Esophagus muscularis mucosa (tissue), 4 donors: ENCODE measurements at regions not wholly inside any gene's neighbourhood (a gene's known extent, or its start where the extent isn't known, plus 50 kb on each side); places are given as distances from the start of the nearest gene placed in this dataset.
"Not testable (repeated sequence)": the region's sequence is repeated elsewhere in the genome, so short reads cannot be mapped to it uniquely, and the experiment has no call there.

ENCODE experiments used
- DNase-seq: peaks from one replicate; pipeline ENCODE4 v3.0.0-alpha.2; 2017; ENCODE audit errors: extremely low spot score
- H3K27ac ChIP-seq, 4 donors: fragments of 200-600 bp; sonication (generic); replicated peaks in 1 of 4; 1 replicate in 3 of 4; 2 replicates in 1 of 4; pipeline ENCODE4 v1.5.1; 2016 to 2019; ENCODE audit warnings: mild to moderate bottlenecking in 1 of 4
- H3K27me3 ChIP-seq, 4 donors: fragments of 200-600 bp; sonication (generic); one replicate each; pipeline versions ENCODE4 v1.5.1 to v1.6.0; 2016 to 2019
- H3K36me3 ChIP-seq, 4 donors: fragments of 200-600 bp; sonication (generic); one replicate each; pipeline ENCODE4 v1.5.1; 2016 to 2019
- H3K4me1 ChIP-seq, 4 donors: fragments of 200-600 bp; sonication (generic); one replicate each; pipeline ENCODE4 v1.5.1; 2016 to 2019
- H3K4me3 ChIP-seq, 4 donors: fragments of 200-600 bp; sonication (generic); 1 replicate in 2 of 4; 2 replicates in 2 of 4; pipeline ENCODE4 v1.5.1; 2016 to 2019; ENCODE audit warnings: mild to moderate bottlenecking in 4 of 4, moderate library complexity in 1 of 4
- H3K9me3 ChIP-seq, 4 donors: fragments of 200-600 bp; sonication (generic); 1 replicate in 3 of 4; 2 replicates in 1 of 4; pipeline ENCODE4 v1.5.1; 2016 to 2019
- CTCF ChIP-seq, 3 experiments: fragments of 200-600 bp in 2 of 3; fragments of 450-650 bp in 1 of 3; sonication (generic) in 2 of 3; IDR thresholded peaks; one replicate each; pipeline ENCODE4 v1.5.1; 2017 to 2019; ENCODE audit warnings: antibody characterized with exemption in 3 of 3, mild to moderate bottlenecking in 2 of 3, moderate library complexity in 1 of 3
- EP300 ChIP-seq: sonication (generic); formaldehyde crosslinking; IDR thresholded peaks from one replicate; pipeline ENCODE4 v1.6.1; 2017; ENCODE audit warnings: antibody characterized with exemption
- POLR2A ChIP-seq: fragments of 450-650 bp; IDR thresholded peaks from one replicate; pipeline ENCODE4 v1.6.1; 2017; ENCODE audit warnings: antibody characterized with exemption, moderate library complexity, mild to moderate bottlenecking, low read depth
- POLR2AphosphoS5 ChIP-seq, 2 donors: sonication (generic); formaldehyde crosslinking; IDR thresholded peaks; one replicate each; pipeline ENCODE4 v1.6.1; 2017; ENCODE audit warnings: antibody characterized with exemption in 2 of 2
- WGBS: methylation state at CpG from one replicate; pipeline ENCODE4 v1.1.5; 2018; 5-methylcytosine and 5-hydroxymethylcytosine counted together
- intact Hi-C: fragments of 100-400 bp; cut with DNase I; formaldehyde crosslinking; loops from one replicate; pipeline ENCODE4 v1.15.1; 2023

- no peak overlapping the region for H3K4me3 ChIP-seq
- DNase-seq: no peak
- H3K27ac ChIP-seq: no peak overlapping the region
- intact Hi-C loops: no loop called here
- no peak for TF ChIP-seq POLR2AphosphoS5 (IDR thresholded peaks at IDR 0.05)
- no peak for TF ChIP-seq CTCF (IDR thresholded peaks at IDR 0.05)
- no peak for TF ChIP-seq EP300
- no peak for TF ChIP-seq POLR2A
- 89% methylated on average over 3 of the region's 5 CpGs for WGBS
- no peaks in the 10 kb centered on the region for H3K4me1 ChIP-seq
- H3K36me3 ChIP-seq: no peaks in the 10 kb centered on the region
- H3K9me3 ChIP-seq: no peaks in the 10 kb centered on the region
- no peaks in the 10 kb centered on the region for H3K27me3 ChIP-seq
These were observed 148.1 kb downstream of the LMNTD1 start for GRCh38 chr12:25404955-25405354.

GRCh38 chr12:25401547-25402345, 151.0 kb upstream of the KRAS start:
- Histone ChIP-seq H3K4me3 (no peak overlapping the region), H3K36me3 (no peaks in the 10 kb centered on the region), H3K4me1 (no peaks in the 10 kb centered on the region), H3K27me3 (no peaks in the 10 kb centered on the region), H3K9me3 (no peaks in the 10 kb centered on the region), H3K27ac (no peak overlapping the region)
- 83% methylated on average over 3 of the region's 3 CpGs for WGBS
- DNase-seq: no peak
- TF ChIP-seq POLR2A: no peak
- no peak for TF ChIP-seq POLR2AphosphoS5 (IDR thresholded peaks at IDR 0.05)
- no peak for TF ChIP-seq CTCF (IDR thresholded peaks at IDR 0.05)
- no peak for TF ChIP-seq EP300
- intact Hi-C loops: no loop called here

GRCh38 chr12:25397001-25397400, 146.3 kb upstream of the KRAS start:
- Histone ChIP-seq H3K27ac (no peak overlapping the region), H3K9me3 (no peaks in the 10 kb centered on the region), H3K4me1 (no peaks in the 10 kb centered on the region), H3K4me3 (no peak overlapping the region), H3K27me3 (no peaks in the 10 kb centered on the region), H3K36me3 (no peaks in the 10 kb centered on the region)
- TF ChIP-seq EP300 (no peak), POLR2AphosphoS5 (IDR thresholded peaks at IDR 0.05) (no peak), POLR2A (no peak), CTCF (IDR thresholded peaks at IDR 0.05) (no peak)
- no peak for DNase-seq
- 91% methylated on average over 6 of the region's 6 CpGs for WGBS
- intact Hi-C loops: no loop called here

GRCh38 chr12:25395227-25395626, 144.5 kb upstream of the KRAS start:
- no peak for DNase-seq
- 8% methylated on average over 1 of the region's 1 CpG for WGBS
- H3K4me3 ChIP-seq: no peak overlapping the region
- no peaks in the 10 kb centered on the region for H3K36me3 ChIP-seq
- TF ChIP-seq POLR2A (no peak), EP300 (no peak), CTCF (IDR thresholded peaks at IDR 0.05) (no peak), POLR2AphosphoS5 (IDR thresholded peaks at IDR 0.05) (no peak)
- no peaks in the 10 kb centered on the region for H3K4me1 ChIP-seq
- H3K27ac ChIP-seq: no peak overlapping the region
- intact Hi-C loops: no loop called here
- no peaks in the 10 kb centered on the region for H3K9me3 ChIP-seq
- no peaks in the 10 kb centered on the region for H3K27me3 ChIP-seq

GRCh38 chr12:25394775-25395174, 144.0 kb upstream of the KRAS start:
- DNase-seq, H3K4me3 ChIP-seq, H3K4me1 ChIP-seq, H3K36me3 ChIP-seq, intact Hi-C loops, H3K9me3 ChIP-seq, H3K27me3 ChIP-seq, H3K27ac ChIP-seq: not testable (repeated sequence)
- WGBS: 61% methylated on average over 4 of the region's 4 CpGs
